Skeletal muscle tissue (tissue), 3 donors: ENCODE measurements at regions not wholly inside any gene's neighbourhood (a gene's known extent, or its start where the extent isn't known, plus 50 kb on each side); places are given as distances from the start of the nearest gene placed in this dataset.
"Not testable (repeated sequence)": the region's sequence is repeated elsewhere in the genome, so short reads cannot be mapped to it uniquely, and the experiment has no call there.

Source experiments
- H3K27ac ChIP-seq: one replicate; pipeline ENCODE4 v1.7.0; 2013; ENCODE audit warnings: mild to moderate bottlenecking, low read depth, low read length, inconsistent platforms
- H3K27me3 ChIP-seq, 3 donors: one replicate each; pipeline ENCODE4 v1.7.0; 2013; ENCODE audit warnings: low read length in 3 of 3; ENCODE audit not compliant: control insufficient read depth in 3 of 3, insufficient read depth in 3 of 3
- H3K36me3 ChIP-seq, 3 donors: one replicate each; pipeline ENCODE4 v1.7.0; 2013; ENCODE audit warnings: low read length in 3 of 3; ENCODE audit not compliant: control insufficient read depth in 3 of 3, insufficient read depth in 3 of 3
- H3K4me1 ChIP-seq, 3 donors: one replicate each; pipeline ENCODE4 v1.7.0; 2013; ENCODE audit warnings: low read length in 3 of 3, mild to moderate bottlenecking in 3 of 3; ENCODE audit not compliant: control insufficient read depth in 3 of 3, insufficient read depth in 3 of 3
- H3K4me3 ChIP-seq, 3 donors: one replicate each; pipeline ENCODE4 v1.7.0; 2013; ENCODE audit warnings: low read length in 3 of 3
- H3K9ac ChIP-seq, 3 donors: one replicate each; pipeline ENCODE4 v1.7.0; 2013; ENCODE audit warnings: low read length in 3 of 3, mild to moderate bottlenecking in 3 of 3, moderate library complexity in 2 of 3, low read depth in 1 of 3
- H3K9me3 ChIP-seq, 3 donors: one replicate each; pipeline ENCODE4 v1.7.0; 2013; ENCODE audit warnings: low read length in 3 of 3; ENCODE audit not compliant: control insufficient read depth in 3 of 3
- donor health status: Osteomylitis.

DNA sequence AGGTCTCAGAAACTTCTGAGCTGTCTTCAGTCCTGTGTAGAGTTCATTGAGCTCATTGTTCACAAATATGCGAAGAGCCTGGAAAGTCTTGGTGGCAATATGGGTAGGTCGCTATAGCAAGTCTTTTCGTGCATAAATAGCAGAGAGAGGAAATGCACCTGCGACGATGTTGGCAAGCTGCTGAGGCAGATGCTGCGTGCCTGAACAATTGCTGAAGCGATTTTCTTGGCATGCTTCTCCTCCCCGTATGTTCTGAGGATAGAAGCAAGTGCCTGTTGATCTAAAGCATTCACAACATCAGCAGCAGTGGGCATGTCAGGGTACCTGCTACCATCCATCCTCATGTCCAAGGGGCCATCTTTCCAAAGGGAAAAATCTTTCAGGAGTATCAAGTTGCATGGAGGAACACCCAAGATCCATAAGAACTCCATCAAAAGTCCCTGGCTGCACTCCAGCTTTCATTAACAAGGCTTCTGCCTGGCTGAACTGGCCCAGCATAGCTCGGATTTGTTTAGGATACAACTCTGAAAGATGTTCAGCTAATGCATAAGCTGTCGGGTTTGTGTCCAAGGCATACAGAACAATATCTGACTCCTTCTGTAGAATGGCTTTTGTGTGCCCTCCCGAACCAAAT is 133.1 kb upstream of the LRIG3 start:
- not testable (repeated sequence) for H3K27me3 ChIP-seq, H3K9me3 ChIP-seq, H3K36me3 ChIP-seq, H3K4me3 ChIP-seq, H3K27ac ChIP-seq, H3K9ac ChIP-seq, H3K4me1 ChIP-seq

GRCh38 chr12:59046763-59047534 is 126.6 kb upstream of the LRIG3 start:
- Histone ChIP-seq H3K9ac (no peak overlapping the region), H3K4me3 (no peak overlapping the region), H3K36me3 (no peaks in the 10 kb centered on the region), H3K27me3 (no peaks in the 10 kb centered on the region), H3K4me1 (no peaks in the 10 kb centered on the region), H3K9me3 (no peaks in the 10 kb centered on the region), H3K27ac (no peak overlapping the region)

DNA sequence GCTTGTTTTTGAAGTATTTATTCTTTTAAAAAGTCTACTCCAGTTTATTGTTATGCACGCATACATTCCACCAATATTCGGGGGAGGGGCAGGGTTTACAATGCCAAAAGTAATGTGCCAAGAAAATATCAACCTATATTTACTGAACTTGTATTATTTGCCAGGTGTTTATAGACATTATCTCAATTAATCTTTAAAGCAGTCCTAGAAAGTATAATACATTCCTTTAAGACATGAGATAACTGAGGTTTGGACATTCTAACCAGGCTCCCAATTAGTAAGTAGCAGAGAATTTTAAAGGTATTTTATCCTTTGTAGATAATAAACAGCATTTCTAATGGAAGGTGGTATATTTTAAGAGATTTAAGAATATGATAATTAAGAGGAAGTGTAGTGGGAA is 124.5 kb upstream of the LRIG3 start:
- H3K27ac ChIP-seq = no peak overlapping the region
- H3K4me3 ChIP-seq = no peak overlapping the region
- no peaks in the 10 kb centered on the region for H3K9me3 ChIP-seq
- H3K4me1 ChIP-seq = no peaks in the 10 kb centered on the region
- no peaks in the 10 kb centered on the region for H3K36me3 ChIP-seq
- H3K9ac ChIP-seq = no peak overlapping the region
- no peaks in the 10 kb centered on the region for H3K27me3 ChIP-seq

DNA sequence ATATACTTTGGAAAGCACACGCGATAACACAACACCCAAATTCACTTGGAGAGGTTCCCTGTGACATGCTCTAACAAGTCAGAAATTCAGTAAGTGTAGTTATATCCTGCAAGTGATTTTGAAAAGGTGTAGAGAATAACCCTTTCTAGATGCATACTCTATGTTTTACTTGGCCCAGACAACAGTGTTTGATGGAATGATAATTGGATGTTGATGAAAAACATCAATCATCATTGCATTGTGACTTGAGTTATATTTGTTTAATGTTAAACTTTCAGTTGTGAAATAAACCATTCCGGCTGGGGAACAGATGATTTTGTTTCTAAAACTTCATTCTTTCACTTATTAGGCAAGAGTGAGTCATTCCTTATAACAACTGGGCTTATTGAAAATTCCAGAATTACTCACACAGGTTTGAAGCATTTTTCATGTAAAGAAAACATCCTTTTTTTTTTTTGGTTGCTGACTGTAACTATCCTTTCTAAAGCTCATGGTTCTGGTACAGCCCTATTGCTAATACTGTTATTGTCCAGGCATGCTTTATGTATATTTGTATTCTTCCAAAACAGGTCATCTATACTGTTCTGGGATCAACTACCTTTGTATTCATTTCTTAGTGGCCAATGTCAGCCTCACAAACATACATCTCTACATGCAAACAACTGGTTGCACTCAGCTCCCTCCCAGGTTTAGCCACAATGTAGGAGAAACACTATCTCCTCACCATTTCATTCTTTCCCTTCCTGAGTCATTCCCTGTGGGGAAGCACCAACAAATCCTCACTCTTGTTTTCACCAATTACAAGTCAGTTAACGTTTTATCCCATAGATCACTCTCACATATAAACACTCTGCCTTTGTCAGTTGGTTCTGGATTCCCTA is 121.2 kb upstream of the LRIG3 start:
- no peaks in the 10 kb centered on the region for H3K9me3 ChIP-seq
- no peaks in the 10 kb centered on the region for H3K36me3 ChIP-seq
- H3K27me3 ChIP-seq = no peaks in the 10 kb centered on the region
- H3K4me1 ChIP-seq = no peaks in the 10 kb centered on the region
- peak overlapping the region; percentile 15 for H3K27ac ChIP-seq
- H3K4me3 ChIP-seq = no peak overlapping the region
- no peak overlapping the region for H3K9ac ChIP-seq

- no peaks in the 10 kb centered on the region for H3K36me3 ChIP-seq
- H3K9me3 ChIP-seq = no peaks in the 10 kb centered on the region
- H3K4me1 ChIP-seq = no peaks in the 10 kb centered on the region
- H3K27ac ChIP-seq = no peak overlapping the region
- no peak overlapping the region for H3K4me3 ChIP-seq
- no peaks in the 10 kb centered on the region for H3K27me3 ChIP-seq
- no peak overlapping the region for H3K9ac ChIP-seq
Observed at GRCh38 chr12:59040656-59041055, 120.4 kb upstream of the LRIG3 start.

DNA sequence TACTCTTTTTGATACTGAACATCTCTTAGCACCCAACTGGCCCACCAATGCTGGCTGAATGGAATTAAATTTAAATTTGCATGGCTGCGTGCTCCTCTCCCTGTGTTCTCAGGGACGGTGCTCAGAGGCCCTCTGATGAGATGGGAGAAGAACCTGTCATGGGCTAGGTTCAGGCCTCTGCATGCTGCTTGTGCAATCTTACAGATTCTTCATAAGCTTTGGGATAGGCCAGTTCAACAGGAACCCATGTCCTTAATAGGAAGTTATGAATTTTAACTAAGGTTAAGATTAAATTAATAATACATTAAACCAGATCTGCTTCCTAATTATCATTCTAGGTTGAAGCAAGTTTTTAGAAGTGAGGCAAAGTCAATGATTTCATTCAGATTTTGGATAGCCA is 119.7 kb upstream of the LRIG3 start:
- H3K9ac ChIP-seq = no peak overlapping the region
- H3K27ac ChIP-seq = no peak overlapping the region

GRCh38 chr12:59039005-59039404 is 118.7 kb upstream of the LRIG3 start:
- Histone ChIP-seq H3K4me3 (no peak overlapping the region), H3K9me3 (no peaks in the 10 kb centered on the region), H3K9ac (no peak overlapping the region), H3K4me1 (no peaks in the 10 kb centered on the region), H3K36me3 (no peaks in the 10 kb centered on the region), H3K27ac (no peak overlapping the region), H3K27me3 (no peaks in the 10 kb centered on the region)

More for the DNA sequence above, 119.7 kb upstream of the LRIG3 start:
- Histone ChIP-seq H3K27me3 (no peaks in the 10 kb centered on the region), H3K36me3 (no peaks in the 10 kb centered on the region), H3K9me3 (no peaks in the 10 kb centered on the region), H3K4me3 (no peak overlapping the region), H3K4me1 (no peaks in the 10 kb centered on the region)

- Histone ChIP-seq H3K27ac (peak overlapping the region; percentile 21), H3K9ac (no peak overlapping the region), H3K9me3 (no peaks in the 10 kb centered on the region), H3K27me3 (no peaks in the 10 kb centered on the region), H3K4me1 (no peaks in the 10 kb centered on the region), H3K36me3 (no peaks in the 10 kb centered on the region), H3K4me3 (no peak overlapping the region)
Observed at GRCh38 chr12:59036973-59037762, 116.9 kb upstream of the LRIG3 start.

- H3K4me1 ChIP-seq = no peaks in the 10 kb centered on the region
- no peaks in the 10 kb centered on the region for H3K36me3 ChIP-seq
- H3K9me3 ChIP-seq = no peaks in the 10 kb centered on the region
- H3K27ac ChIP-seq = peak overlapping the region; percentile 21
- H3K27me3 ChIP-seq = no peaks in the 10 kb centered on the region
- no peak overlapping the region for H3K9ac ChIP-seq
- no peak overlapping the region for H3K4me3 ChIP-seq
Observed at GRCh38 chr12:59036347-59036746, 116.0 kb upstream of the LRIG3 start.
